Neural cell (in vitro differentiated cells): ENCODE measurements at regions not wholly inside any gene's neighbourhood (a gene's known extent, or its start where the extent isn't known, plus 50 kb on each side); places are given as distances from the start of the nearest gene placed in this dataset.

ENCODE experiments used
- H2AFZ ChIP-seq: fragments of 200-600, 300-800 bp; sonication (generic), shearing (Covaris generic); 2 replicates; pipeline ENCODE4 v1.6.0; 2014; ENCODE audit warnings: low read depth, mild to moderate bottlenecking, antibody characterized with exemption, low read length, moderate library complexity
- H3F3A ChIP-seq: fragments of 200-600 bp; shearing (Covaris generic); 2 replicates; pipeline ENCODE4 v1.6.1; 2016; ENCODE audit warnings: mild to moderate bottlenecking, moderate library complexity, mixed read lengths, antibody characterized with exemption, low read length; ENCODE audit not compliant: insufficient read depth, poor library complexity, severe bottlenecking
- H3K27ac ChIP-seq: fragments of 200-600, 300-800 bp; sonication (generic), shearing (Covaris generic); 2 replicates; pipeline ENCODE4 v1.5.1; 2014; ENCODE audit warnings: mild to moderate bottlenecking, low read length, moderate library complexity
- H3K27me3 ChIP-seq: fragments of 300-800, 200-600 bp; sonication (generic), shearing (Covaris generic); 2 replicates; pipeline ENCODE4 v1.6.0; 2014; ENCODE audit warnings: mild to moderate bottlenecking, low read depth, low read length, moderate library complexity; ENCODE audit not compliant: insufficient read depth
- H3K36me3 ChIP-seq: fragments of 300-800, 200-600 bp; sonication (generic), shearing (Covaris generic); 2 replicates; pipeline ENCODE4 v1.5.1; 2014; ENCODE audit warnings: mild to moderate bottlenecking, antibody characterized with exemption, low read length, moderate library complexity; ENCODE audit not compliant: insufficient read depth
- H3K4me2 ChIP-seq: fragments of 300-800, 200-600 bp; sonication (generic), shearing (Covaris generic); 2 replicates; pipeline ENCODE4 v1.6.0; 2014; ENCODE audit warnings: mild to moderate bottlenecking, low read length
- H3K4me3 ChIP-seq: fragments of 300-800, 200-600 bp; sonication (generic), shearing (Covaris generic); 2 replicates; pipeline ENCODE4 v1.5.1; 2014; ENCODE audit warnings: mild to moderate bottlenecking, low read length, moderate library complexity
- H3K79me2 ChIP-seq: fragments of 200-600 bp; shearing (Covaris generic); replicated peaks from 2 replicates; pipeline ENCODE4 v1.6.0; 2014; ENCODE audit warnings: mild to moderate bottlenecking, low read length, moderate library complexity; ENCODE audit not compliant: insufficient read depth
- H3K9ac ChIP-seq: fragments of 300-800, 200-600 bp; sonication (generic), shearing (Covaris generic); 2 replicates; pipeline ENCODE4 v1.6.1; 2016; ENCODE audit warnings: mild to moderate bottlenecking, low read length, mixed read lengths
- H3K9me2 ChIP-seq: fragments of 200-600 bp; shearing (Covaris generic); 2 replicates; pipeline ENCODE4 v1.6.1; 2016; ENCODE audit warnings: mild to moderate bottlenecking, low read length, mixed read lengths; ENCODE audit not compliant: insufficient read depth
- H3K9me3 ChIP-seq: fragments of 200-600, 300-800 bp; sonication (generic), shearing (Covaris generic); 2 replicates; pipeline ENCODE4 v1.6.1; 2016; ENCODE audit warnings: mild to moderate bottlenecking, mixed run types, low read length, moderate library complexity, mixed read lengths
- H4K20me1 ChIP-seq: fragments of 200-600 bp; shearing (Covaris generic); 2 replicates; pipeline ENCODE4 v1.6.1; 2016; ENCODE audit warnings: mild to moderate bottlenecking, mixed run types; ENCODE audit not compliant: insufficient read depth
- EP300 ChIP-seq: fragments of 450-650 bp; conservative IDR thresholded peaks from 2 replicates; pipeline ENCODE4 v1.6.1; 2014; ENCODE audit warnings: antibody characterized with exemption, mild to moderate bottlenecking, moderate library complexity; ENCODE audit not compliant: poor library complexity, severe bottlenecking
- EZH2 ChIP-seq: fragments of 200-600, 300-800 bp; shearing (Covaris generic), sonication (generic); IDR thresholded peaks from 2 replicates; pipeline ENCODE4 v1.6.1; 2014; ENCODE audit warnings: antibody characterized with exemption, low read length, borderline replicate concordance, mild to moderate bottlenecking; ENCODE audit not compliant: insufficient read depth, poor library complexity, severe bottlenecking
- MXI1 ChIP-seq: fragments of 450-650 bp; conservative IDR thresholded peaks from 2 replicates; pipeline ENCODE4 v1.6.1; 2014; ENCODE audit warnings: antibody characterized with exemption, mild to moderate bottlenecking; ENCODE audit not compliant: poor library complexity, severe bottlenecking
- POLR2AphosphoS5 ChIP-seq: IDR thresholded peaks from 2 replicates; pipeline ENCODE4 v1.6.1; 2012
- RAD21 ChIP-seq: fragments of 450-650 bp; conservative IDR thresholded peaks from 2 replicates; pipeline ENCODE4 v1.6.1; 2014; ENCODE audit warnings: antibody characterized with exemption, mild to moderate bottlenecking, moderate library complexity
- SMC3 ChIP-seq: fragments of 450-650 bp; conservative IDR thresholded peaks from 2 replicates; pipeline ENCODE4 v1.6.1; 2014; ENCODE audit warnings: antibody characterized with exemption, mild to moderate bottlenecking, moderate library complexity; ENCODE audit not compliant: poor library complexity
- TAF1 ChIP-seq: IDR thresholded peaks from 2 replicates; pipeline ENCODE4 v1.6.1; 2012; ENCODE audit warnings: low read depth
- TF ChIP-seq, protein P1 (sequence below): fragments of 450-650 bp; IDR thresholded peaks from 2 replicates; pipeline ENCODE4 v1.5.1; 2014; ENCODE audit warnings: antibody characterized with exemption, mild to moderate bottlenecking, moderate library complexity; ENCODE audit not compliant: poor library complexity, severe bottlenecking
- TF ChIP-seq, protein P2 (sequence below): IDR thresholded peaks from 2 replicates; pipeline ENCODE4 v1.6.1; 2012; ENCODE audit warnings: borderline replicate concordance

DNA sequence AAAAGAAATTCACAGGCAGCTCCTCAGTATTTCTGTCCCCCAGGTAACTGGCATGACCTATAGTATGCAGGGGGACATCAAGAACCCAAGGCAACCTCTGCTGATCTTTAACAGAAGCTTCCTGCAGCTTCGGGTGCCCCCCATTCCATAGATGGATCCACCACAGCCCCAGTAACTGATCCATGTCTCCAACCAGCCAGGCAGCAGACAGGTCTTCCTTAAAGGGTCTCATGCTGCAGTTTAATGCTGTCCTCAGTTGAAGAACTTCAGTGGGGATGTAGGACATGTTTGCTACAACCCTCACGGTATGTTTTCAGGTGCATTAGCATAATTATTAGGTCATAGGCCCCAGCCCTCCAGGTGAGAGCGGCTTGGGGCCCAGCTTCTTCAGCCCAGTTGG is 90.9 kb upstream of the OLIG2 start:
- Histone ChIP-seq H3K36me3 (no peaks in the 10 kb centered on the region), H3K27ac (no peak overlapping the region), H3K9me2 (no peaks in the 10 kb centered on the region), H3K79me2 (no peaks in the 10 kb centered on the region), H2AFZ (no peak overlapping the region), H3K4me2 (no peak overlapping the region), H3K9ac (no peak overlapping the region), H3K9me3 (no peaks in the 10 kb centered on the region), H3K4me3 (no peak overlapping the region), H3K27me3 (no peaks in the 10 kb centered on the region), H4K20me1 (no peaks in the 10 kb centered on the region), H3F3A (no peaks in the 10 kb centered on the region)
- TF ChIP-seq, protein P1, sequence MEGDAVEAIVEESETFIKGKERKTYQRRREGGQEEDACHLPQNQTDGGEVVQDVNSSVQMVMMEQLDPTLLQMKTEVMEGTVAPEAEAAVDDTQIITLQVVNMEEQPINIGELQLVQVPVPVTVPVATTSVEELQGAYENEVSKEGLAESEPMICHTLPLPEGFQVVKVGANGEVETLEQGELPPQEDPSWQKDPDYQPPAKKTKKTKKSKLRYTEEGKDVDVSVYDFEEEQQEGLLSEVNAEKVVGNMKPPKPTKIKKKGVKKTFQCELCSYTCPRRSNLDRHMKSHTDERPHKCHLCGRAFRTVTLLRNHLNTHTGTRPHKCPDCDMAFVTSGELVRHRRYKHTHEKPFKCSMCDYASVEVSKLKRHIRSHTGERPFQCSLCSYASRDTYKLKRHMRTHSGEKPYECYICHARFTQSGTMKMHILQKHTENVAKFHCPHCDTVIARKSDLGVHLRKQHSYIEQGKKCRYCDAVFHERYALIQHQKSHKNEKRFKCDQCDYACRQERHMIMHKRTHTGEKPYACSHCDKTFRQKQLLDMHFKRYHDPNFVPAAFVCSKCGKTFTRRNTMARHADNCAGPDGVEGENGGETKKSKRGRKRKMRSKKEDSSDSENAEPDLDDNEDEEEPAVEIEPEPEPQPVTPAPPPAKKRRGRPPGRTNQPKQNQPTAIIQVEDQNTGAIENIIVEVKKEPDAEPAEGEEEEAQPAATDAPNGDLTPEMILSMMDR, result no peak
- TF ChIP-seq SMC3 (no peak), POLR2AphosphoS5 (no peak), EZH2 (no peak), EP300 (no peak), MXI1 (no peak)
- TF ChIP-seq, protein P2, sequence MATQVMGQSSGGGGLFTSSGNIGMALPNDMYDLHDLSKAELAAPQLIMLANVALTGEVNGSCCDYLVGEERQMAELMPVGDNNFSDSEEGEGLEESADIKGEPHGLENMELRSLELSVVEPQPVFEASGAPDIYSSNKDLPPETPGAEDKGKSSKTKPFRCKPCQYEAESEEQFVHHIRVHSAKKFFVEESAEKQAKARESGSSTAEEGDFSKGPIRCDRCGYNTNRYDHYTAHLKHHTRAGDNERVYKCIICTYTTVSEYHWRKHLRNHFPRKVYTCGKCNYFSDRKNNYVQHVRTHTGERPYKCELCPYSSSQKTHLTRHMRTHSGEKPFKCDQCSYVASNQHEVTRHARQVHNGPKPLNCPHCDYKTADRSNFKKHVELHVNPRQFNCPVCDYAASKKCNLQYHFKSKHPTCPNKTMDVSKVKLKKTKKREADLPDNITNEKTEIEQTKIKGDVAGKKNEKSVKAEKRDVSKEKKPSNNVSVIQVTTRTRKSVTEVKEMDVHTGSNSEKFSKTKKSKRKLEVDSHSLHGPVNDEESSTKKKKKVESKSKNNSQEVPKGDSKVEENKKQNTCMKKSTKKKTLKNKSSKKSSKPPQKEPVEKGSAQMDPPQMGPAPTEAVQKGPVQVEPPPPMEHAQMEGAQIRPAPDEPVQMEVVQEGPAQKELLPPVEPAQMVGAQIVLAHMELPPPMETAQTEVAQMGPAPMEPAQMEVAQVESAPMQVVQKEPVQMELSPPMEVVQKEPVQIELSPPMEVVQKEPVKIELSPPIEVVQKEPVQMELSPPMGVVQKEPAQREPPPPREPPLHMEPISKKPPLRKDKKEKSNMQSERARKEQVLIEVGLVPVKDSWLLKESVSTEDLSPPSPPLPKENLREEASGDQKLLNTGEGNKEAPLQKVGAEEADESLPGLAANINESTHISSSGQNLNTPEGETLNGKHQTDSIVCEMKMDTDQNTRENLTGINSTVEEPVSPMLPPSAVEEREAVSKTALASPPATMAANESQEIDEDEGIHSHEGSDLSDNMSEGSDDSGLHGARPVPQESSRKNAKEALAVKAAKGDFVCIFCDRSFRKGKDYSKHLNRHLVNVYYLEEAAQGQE, result no peak

DNA sequence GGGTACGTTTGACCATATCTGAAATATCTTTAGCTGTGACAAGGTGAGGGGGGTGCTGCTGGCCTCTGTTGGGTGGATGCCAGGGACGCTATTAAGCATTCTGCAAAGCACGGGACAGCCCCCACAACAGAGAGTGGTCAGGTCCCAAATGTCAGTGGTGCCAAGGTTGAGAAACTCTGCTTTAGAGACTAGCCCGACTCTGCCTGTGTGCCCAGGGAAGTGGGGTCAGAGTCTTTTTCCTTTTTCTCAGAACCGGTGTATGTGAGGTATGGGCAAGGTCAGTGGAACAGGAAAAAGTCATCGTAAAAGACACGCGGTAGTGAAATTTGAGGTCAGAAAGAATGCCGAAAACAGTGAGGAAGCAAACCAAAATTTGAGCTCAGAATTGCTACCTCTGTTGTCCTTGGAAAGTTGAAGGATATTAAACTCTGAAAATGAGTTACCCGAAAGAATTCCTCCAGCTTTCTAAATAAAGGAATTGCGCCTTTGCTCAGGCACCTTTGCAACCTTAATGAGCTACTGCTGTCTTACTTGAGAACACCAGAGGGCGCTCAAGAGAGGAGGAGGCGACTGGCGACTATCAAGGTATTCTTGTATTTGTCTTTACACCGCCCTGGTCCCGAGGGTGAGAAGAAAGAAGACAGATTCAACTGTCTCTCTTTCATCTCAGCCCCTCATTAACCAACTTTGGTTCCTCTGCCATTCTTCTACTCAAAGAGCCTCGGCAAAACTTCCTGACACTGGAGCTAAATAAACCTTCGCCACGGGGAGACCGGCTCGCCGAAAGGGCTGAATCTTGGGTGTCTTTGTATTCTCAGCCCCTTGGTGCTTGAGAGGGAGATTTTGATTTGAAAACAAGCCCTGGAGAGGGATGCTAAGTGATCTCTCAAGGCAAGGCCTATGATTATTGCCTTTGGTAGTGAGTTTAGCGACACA is 85.4 kb upstream of the OLIG2 start:
- H2AFZ ChIP-seq, result no peak overlapping the region
- no peak overlapping the region for H3K4me3 ChIP-seq
- H3K79me2 ChIP-seq, result no peaks in the 10 kb centered on the region
- H3K4me2 ChIP-seq, result no peak overlapping the region
- no peaks in the 10 kb centered on the region for H4K20me1 ChIP-seq
- H3K36me3 ChIP-seq, result no peaks in the 10 kb centered on the region
- H3K27ac ChIP-seq, result no peak overlapping the region
- TF ChIP-seq EP300, result no peak
- no peak for TF ChIP-seq MXI1
- TF ChIP-seq, protein P1, result peak; percentile 51
- TF ChIP-seq TAF1, result no peak
- no peak for TF ChIP-seq EZH2
- no peak for TF ChIP-seq POLR2AphosphoS5
- TF ChIP-seq, protein P2, result no peak
- peak; percentile 28 for TF ChIP-seq RAD21
- TF ChIP-seq SMC3, result peak; percentile 54
- H3F3A ChIP-seq, result no peaks in the 10 kb centered on the region
- H3K27me3 ChIP-seq, result no peaks in the 10 kb centered on the region
- H3K9ac ChIP-seq, result no peak overlapping the region
- H3K9me2 ChIP-seq, result no peaks in the 10 kb centered on the region
- H3K9me3 ChIP-seq, result no peaks in the 10 kb centered on the region
